Stimulated activated CD4-positive, alpha-beta T cell treated with anti-CD3 and anti-CD28 coated beads, Interleukin-2, amount 100 ng/mL, for 4 hours (primary cell): ENCODE measurements at regions not wholly inside any gene's neighbourhood (a gene's known extent, or its start where the extent isn't known, plus 50 kb on each side); places are given as distances from the start of the nearest gene placed in this dataset.

Source experiments
- DNase-seq: peaks from one replicate; pipeline ENCODE4 v3.0.0-alpha.2; 2020; ENCODE audit warnings: low read depth

DNA sequence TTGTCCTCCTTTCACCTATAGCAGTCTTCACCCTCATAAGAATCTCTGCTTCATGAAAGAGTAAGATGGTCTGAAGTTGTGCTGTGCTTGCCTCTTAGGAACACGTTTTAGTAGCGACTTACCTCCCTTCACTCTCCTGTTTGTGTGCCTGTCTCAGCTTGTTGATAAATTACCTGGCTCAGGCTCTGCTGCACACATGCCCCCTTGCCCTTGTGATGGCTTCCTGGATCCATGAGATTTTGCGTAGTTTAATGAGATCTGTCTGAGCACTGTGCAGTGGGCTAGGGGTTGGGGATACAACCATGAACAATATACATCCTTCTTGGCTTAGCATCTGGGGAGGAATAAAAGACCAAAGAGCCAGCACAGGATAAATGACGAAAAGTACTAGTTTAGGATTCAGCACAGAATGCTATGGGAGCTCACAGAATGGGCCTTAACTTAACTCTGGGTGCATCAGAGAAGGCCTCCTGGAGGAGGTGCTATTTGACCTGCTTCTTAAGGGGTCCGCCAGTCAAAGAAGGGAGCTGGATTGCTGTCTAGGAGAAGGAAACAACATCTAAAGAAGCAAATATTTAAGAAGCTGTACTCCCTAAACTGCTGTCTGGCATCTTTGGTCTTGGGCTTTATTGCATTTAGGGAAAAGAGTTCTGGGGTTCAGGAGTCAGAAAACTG is 175.7 kb upstream of the PLXNA2 start:
- DNase-seq, result no peak

DNA sequence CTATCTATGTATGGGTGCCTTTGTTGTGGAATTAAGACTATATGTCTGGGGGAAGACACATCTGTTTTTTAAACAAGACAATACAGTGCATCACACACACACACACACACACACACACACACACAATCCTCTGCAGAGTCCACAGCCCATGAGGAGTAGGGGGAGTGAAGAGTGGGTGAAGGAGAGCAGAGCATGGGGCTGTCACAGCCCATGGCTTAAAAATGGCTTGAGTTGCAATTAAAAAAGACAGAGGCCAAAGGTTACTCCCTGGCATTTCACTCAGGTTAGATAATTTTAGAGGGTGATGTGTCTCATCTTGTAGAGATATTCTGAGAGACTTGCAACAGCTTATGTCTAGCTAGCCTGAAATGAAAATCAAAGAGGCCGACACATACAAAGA is 176.5 kb upstream of the PLXNA2 start:
- DNase-seq, result no peak

DNA sequence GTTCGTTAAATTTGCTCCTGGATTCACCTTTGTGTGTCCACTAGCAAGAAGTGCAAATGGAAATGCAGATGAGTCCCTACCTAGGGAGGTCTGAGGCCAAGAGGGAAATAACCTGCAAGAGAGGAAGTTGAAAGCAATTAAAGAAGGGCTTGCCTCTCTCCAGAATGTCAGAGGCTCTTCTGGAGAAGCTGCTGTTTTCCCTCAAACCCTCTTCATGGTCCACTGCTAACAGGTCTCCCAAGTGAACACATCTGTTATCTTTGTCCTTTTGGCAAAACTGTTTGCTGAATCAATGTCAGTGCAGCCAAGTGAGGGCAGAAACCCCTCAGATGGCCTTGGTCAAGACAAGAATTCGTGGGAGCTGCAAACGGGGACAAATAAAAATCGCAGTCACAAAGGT is 177.3 kb upstream of the PLXNA2 start:
- no peak for DNase-seq

DNA sequence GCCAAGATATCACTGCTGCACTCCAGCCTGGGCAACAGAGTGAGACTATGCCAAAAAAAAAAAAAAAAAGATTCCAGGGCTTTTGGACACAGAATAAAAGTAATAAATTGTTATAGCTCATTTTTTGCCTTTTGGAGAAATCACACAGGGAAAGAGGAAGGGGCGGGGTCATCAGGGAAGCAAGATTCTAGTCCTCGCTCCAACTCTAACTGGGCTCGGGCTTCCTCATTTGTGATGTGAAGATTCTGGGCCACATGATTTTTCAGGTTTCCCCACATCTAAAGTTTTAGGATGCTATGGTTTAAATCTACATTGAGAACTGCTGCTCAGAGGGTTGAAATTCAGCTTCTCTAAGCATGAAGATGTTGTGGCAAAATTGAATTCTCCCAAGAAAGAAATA is 179.3 kb upstream of the PLXNA2 start:
- no peak for DNase-seq

DNA sequence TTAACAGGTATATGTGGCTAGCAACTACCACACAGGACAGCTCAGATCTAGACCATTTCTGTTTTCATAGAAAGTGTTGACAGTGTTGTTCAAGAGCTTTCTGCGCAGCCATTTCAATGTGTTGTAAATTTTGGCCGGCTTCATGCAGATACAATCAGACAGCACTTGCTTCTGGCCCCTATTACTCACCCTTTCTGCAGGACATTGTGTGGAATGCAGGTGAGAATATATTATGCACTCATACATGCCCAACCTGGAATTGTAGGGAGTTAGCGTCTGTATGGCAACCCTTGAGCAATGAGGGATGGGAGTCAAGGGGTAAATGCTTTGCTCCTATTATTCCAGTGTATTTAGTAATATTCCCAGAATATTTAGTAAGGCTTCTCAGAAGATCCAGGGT is 180.9 kb upstream of the PLXNA2 start:
- no peak for DNase-seq

DNA sequence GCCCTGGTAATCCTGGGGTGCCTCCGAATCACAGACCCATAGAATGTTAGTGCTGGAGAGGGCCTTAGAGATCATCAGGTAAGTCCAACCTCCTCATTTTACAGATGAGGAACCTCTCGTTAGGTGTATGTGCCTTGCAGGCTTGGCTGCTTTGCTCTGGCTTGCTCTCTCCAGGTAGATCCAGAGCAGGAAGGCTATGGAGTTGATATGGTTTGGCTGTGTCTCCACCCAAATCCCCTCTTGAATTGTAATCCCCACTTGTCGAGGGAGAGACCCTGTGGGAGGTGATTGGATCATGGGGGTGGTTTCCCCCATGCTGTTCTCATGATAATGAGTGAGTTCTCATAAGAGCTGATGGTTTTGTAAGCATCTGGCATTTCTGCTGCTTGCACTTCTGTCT is 186.0 kb upstream of the PLXNA2 start:
- no peak for DNase-seq

DNA sequence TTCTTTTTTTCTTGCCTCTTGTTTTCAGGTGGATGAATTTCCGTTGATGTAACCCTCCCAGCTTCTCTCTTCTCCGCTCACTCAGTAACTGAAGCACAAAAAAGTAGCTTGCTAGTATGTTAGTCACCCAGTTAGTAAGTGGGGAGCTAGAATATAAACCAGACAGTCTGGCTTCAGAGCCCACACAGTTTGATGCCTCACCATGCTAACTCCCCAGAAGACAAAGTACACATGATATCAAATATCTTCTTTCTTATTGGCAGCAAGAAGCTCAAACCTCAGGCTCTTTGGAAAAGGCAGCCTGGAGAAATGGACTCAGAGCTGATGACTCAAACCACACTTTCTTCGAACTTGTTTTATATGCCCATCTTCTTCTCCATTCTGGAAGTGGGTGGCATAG is 187.5 kb upstream of the PLXNA2 start:
- no peak for DNase-seq

DNA sequence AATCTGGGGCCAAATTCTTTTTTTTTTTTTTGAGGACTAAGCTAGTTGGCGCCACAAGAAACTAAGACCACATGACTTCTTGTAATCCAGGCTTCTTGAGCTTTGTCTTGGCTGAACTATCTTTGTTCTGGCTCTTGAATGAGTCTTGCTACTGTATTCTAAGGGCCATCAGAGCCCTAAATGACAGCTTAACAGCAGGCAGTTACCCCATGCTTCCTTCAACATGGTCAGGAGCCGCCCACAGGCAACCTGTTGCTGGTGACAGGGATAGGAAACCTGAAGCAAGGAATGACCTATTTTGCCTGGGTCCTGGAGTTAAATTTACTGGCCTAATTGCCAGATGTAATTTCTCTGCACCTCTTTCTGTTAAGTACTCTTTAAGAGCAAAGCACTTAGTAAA is 188.2 kb upstream of the PLXNA2 start:
- DNase-seq, result no peak

DNA sequence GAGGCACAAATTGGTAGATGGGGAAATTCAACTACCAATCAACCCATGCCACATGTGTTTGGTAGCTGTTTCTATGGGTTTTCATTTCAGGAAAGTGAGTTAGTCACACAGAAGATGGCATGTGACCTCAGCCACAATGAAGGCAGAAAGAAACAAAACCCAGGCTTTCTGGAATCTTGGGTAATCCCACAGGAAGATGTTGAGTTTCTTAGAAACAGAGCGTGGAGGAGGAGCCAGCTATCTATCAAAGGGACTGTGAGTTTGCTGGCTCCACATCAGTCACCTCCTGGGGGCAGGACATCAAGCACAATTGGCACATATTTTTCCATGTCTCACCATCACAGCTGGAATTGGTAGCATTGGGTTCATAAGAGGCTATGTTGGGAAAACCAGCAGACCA is 188.9 kb upstream of the PLXNA2 start:
- no peak for DNase-seq

DNA sequence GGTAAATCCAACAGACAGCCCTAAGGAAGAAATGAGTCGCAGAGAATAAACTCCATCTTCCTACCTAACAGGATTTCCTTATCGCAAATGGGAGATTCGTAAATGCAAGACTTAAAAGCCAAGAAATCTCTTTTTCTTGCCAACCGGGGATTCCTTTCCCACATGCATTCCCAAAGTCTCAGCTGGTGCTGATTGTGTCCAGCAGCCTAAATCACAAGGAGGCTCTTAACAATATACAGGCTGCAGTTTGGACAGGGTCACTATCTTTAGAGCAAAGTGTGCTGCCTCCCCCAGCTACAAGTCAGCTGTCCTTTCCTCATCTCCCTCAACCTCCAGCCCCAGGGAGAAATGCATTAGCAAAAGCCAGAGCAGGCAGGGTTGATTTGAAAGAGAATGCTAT is 189.8 kb upstream of the PLXNA2 start:
- DNase-seq, result no peak

DNA sequence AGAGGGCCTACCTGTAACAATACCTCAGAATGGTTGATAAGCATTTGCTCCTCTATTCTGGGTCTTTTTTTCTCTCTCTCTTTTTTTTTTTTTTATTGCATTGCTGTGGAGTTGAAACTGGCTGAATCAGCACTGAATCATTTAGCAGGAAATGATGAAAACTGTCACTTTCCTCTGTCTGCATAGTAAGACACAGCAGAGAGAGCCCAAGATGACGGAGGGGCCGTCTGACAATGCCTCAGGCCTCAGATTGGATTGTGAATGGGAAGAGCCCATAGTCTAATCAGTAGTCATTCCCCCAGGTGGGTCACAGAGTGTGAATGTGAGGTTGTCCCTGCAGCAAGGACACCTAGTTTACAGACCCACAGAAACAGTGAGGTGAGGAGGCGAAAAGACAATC is 193.2 kb upstream of the PLXNA2 start:
- DNase-seq, result no peak

DNA sequence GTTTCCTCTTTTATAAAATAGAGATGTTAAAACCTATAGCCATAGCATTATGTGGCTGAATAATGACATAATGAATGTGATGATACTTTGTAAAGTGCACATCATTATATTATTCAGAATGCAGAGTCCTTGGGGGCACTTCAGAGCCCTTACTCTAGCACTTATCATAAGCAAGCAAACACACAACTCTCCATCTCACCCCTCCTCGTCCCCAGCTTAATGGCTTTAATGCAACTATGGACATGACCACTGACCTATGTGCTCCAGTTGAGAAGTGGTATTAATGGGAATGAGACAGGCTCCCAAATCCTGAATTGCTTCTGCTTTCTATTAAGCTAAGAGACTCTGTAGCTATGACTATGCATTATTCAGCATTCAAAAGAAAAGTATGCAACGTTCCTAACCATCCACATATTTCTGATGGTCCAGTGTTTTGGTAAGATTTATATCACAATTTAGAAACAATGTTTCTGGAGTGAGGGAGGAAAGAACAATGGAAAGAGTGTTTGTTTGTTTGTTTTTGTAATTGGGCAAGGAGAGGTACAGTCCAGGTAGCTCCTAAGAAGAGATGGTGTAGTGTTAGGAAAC is 194.0 kb upstream of the PLXNA2 start:
- no peak for DNase-seq

DNA sequence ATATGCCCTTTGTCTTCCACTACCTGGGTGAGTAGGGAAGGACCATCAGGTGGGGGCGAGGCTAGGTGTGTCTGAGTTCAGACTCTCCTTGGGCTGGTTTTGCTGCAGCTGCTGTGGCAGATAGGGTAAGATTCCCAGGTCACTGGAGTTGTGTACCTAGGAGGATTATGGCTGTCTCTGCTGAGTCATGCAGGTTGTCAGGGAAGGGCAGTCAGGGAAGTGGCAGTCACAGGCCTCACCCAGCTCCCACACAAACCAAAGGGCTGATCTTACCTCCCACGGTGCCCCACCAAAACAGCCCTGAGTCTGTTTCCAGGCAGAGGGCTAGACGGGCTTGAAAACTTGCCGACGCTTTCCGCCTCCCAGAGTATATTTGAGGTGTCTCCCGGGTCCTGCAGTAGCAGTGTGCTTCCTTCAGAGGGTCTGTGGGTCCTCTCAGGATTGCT is 201.6 kb upstream of the PLXNA2 start:
- no peak for DNase-seq

DNA sequence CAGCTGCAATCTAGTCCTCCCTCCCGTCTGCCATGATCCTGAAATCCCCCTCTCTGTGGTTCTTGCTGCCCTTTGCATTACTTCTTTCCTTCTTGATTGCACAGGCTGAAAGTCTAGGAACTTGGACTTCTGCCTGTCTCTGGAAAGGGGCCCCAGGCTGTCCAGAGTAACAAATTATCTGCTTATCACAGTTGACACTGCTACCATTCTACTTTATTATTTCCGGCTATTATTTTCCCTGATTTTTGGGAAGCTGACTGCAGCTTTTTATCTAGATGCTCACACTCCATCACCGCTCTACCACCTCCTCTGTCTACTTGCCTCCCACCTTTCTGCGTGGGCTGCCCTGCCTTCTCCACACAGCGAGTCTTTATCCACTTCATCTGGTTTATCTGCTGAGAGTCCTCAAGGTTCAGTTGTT is 202.1 kb upstream of the PLXNA2 start:
- DNase-seq, result no peak

DNA sequence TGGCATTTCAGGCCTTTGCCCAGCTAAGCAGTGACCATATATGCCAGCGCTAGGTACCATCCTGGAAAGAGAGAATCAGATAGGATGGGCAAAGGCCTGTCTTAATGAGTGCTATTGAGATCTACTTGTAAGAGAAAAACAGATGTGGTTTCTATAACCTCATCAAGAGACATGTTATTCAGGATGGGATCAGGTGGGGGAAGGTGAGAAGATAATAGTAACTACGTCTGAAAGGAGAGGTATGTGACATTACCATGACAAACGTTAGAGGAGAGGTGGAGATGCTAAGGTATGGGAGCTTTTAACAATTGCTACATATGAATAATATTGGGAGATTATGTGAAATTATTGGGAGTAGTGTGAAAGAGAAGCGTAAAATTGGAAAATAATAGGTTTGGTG is 204.2 kb upstream of the PLXNA2 start:
- no peak for DNase-seq

DNA sequence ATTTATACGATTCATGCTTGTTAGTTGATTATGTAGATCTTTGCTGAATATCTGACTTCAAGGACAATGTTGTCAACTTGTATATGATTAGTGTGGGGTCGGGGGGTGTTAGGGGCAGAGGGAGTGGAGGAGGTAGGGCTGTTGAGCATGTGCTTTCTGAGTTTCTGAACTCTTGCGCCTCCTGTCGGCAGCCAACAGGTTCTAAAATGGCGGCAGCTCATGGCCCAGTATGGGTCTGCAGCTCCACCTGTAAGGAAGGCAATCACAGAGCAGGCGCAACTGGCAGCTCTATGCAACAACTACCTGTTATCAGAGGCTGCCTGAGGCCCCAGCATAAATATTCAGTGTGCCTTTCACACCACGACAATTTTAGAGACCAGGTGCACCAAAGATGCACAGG is 205.8 kb upstream of the PLXNA2 start:
- no peak for DNase-seq

DNA sequence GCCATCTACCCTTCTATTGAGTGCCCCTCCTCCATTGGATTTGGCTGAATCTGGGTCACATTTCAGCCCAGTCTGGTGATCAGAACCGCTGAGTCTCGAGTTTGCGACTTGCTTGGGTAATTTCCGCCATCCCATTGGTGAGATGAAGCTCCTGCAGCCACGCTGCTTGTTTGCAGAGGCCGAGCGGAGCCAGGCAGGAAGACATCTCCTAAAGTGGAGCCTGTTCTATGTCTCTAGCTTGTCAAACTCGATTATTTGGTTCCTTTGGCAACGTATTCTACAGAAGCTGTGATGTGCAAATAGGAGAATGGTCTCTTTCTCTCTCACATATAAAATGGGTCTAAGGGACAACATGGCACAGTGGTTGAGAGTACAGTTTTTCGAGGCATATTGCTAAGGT is 206.8 kb upstream of the PLXNA2 start:
- no peak for DNase-seq

DNA sequence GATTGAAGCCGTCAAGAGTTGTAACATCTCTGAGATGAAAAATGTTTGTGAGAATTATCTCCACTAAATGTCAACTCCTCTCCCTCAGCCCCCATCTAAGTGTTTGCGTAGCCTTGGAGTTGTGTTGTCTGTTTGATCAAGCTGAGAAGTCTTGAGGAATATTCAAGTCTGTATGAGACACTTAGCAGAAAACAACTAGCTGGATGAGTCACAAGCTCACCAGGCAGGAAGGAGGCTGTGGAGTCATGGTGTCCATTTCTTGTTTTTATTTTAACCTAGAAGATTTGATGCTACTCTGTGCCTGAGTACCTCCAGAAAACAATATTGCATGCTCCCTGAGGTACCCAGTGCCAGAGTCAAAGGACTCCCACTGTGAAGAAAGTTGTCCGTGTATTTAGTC is 211.6 kb upstream of the PLXNA2 start:
- DNase-seq, result no peak

DNA sequence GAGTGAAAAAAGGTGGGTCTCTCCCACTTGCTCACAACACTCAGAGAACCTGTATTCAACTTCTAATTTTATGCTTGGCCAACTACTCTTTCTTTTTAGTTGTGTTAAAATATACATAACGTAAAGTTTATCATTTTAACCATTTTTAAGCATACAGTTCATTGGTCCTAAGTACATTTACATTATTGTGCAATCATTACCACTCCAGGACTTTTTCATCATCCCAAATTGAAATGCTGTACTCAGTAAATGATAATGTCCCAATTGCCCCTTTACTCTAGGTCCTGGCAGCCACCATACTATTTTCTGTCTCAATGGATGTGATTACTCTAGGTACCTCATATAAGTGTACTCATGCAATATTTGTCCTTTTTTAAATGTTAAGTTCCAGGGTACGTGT is 212.3 kb upstream of the PLXNA2 start:
- DNase-seq, result no peak

DNA sequence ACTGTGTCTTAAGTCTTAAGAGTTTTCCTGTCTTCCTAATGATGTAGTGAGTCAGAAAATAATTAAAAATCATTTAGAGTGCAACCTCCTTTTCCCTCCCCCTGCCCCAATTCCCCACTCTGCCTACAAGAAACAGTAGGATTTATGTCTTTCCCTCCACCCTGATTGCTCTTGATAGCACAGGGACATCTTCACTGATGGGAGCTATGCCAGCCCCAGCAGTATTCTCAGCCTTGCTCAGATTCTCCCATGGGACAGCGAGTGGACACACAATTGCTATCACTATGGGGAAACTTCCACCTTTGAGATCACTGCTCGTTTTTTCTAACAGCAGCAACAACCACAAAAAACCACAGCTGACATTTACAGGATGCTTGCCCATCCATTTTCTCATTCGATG is 216.6 kb upstream of the PLXNA2 start:
- no peak for DNase-seq

DNA sequence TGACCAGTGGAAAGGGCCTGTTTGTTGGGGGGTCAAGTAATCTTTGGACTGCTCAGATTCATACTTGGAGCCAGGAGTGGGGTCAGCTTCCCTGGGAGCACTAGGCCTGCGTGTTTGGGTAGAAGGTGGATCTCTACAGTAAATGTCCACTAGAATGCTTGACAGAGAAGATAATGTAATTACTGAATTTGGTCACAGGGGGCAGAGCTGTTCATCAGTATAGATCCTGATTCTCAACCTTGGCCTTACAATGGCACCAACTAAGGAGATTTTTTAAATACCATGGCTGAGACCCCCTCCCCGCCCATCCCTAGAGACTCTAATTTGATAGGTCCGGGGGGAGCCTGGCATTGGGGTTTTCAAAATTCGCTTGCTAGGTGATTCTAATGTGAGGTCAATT is 217.5 kb upstream of the PLXNA2 start:
- no peak for DNase-seq

DNA sequence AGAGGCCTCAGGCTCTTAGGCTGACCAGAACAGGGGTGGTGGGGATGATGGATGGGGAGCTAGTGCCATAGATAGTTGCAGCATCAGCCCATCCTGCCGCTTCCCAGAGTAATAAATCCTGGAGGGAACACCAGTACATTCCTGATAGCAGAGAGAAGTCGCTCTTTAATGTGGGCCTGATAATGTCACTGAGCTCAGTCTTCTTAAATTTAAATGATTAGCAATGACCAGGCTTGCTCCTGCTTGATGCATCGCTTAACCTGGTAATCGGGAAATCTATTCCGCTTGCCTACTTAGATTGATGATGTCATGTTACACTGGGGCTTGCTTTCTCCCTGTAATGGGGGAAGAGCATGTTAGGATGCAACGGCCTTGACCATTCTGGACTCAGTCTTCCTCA is 218.6 kb upstream of the PLXNA2 start:
- DNase-seq, result no peak

DNA sequence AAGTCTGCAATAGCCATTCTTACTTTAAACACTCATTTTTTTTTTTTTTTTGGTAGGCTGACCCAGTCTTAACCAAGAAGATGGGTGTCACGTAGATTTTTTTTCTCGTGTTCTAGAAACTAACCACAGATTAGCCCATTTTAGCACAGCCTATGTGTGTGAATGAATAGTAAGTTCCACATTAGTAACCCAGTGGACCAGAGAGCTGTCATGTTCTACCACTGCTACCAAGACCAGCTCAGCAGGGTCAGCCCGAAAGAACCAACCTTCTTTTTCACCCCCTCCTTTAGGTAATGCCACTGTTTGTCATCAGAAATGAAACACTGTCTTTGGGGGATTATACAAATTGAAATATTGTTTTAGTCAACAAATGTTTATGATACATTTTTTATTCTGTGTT is 221.1 kb upstream of the PLXNA2 start:
- DNase-seq, result no peak

DNA sequence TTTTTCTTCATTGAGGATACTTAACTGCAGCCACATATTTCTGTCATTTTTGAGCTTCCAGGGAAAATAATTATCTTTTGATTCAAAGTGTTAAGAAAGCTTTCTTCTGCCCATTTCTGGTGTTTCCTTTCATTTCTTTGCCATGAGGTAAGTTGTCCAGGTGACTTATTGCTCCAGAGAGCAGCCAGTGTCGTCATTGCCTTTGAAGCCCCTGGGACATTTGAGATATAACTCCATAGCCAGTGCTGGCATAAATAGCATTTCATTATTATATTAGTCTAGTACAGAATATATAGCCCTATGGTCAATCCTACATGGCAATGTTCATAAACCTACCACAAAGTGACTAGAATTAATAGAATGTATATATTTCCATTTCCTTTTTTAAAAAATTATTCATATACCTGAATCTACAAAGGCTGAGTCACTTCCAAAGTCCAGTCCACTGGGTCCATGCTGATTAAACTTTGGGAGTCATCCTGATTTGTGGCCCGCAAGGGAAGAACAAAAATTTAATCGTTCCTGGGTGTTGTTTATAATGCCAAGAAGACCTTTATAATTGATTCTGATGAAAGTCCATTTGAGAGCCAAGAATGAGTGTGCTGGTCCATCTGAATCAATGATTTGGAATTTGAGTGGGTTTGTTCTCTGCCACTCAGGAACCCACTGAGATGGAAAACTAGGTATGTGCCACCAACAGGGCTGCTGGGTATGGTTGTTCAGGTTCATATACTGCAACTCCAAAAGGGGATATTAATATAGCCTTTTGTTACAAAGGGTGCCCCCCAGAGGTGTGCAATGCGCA is 221.8 kb upstream of the PLXNA2 start:
- no peak for DNase-seq
